ENCODE measurements at regions not wholly inside any gene's neighbourhood (a gene's known extent, or its start where the extent isn't known, plus 50 kb on each side); places are given as distances from the start of the nearest gene placed in this dataset.
A peak's percentile ranks its signal among the peaks of the same experiment; 100 is the strongest.

DNA sequence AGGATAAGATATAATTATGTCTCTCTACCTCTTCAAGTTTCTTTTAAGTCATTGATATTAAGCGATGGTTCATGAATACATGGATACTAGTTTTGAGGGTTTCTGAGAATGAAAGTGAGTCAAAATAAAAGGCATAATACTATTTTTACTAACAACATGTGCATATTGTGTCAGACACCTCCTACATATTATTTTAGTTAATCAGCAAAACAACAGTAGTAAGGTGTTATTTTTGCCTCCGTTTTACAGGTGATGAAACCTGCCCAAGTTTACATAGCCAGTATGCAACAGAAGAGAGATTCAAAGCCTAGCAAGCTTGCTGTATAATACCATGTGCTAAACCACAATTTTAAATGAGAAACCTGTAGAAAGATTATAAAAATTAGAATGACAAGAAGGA, 544.1 kb downstream of the EPHA5 start:
- DNase-seq (ENCODE audit: low spot score), result no peak

- no peak for DNase-seq (ENCODE audit: low spot score)
Observed at GRCh38 chr4:65120287-65120686, 550.0 kb downstream of the EPHA5 start.

DNA sequence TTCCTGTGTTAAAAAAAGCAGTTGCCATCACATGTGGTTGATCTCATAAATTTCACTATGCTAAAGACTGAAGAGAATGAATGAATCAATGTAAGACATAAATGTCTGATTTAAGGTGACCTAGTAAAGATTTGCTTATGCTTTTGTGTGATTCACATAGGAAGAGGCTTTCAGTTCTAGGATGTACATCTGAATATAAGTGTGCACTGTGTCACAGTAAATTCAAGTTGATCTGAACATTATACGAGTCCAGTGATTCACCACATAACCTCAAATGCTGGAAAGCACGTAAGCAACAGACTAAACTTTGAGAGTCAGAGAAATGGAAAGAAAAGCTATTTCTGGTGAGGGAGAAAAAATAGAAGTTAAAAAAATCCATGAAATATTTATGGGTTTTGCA, 567.9 kb downstream of the EPHA5 start:
- DNase-seq (ENCODE audit: low spot score), result no peak

- no peak for DNase-seq (ENCODE audit: low spot score)
Observed at GRCh38 chr4:65096630-65097029, 573.7 kb downstream of the EPHA5 start.

GRCh38 chr4:65089666-65090065, 580.6 kb downstream of the EPHA5 start:
- DNase-seq (ENCODE audit: low spot score), result no peak

DNA sequence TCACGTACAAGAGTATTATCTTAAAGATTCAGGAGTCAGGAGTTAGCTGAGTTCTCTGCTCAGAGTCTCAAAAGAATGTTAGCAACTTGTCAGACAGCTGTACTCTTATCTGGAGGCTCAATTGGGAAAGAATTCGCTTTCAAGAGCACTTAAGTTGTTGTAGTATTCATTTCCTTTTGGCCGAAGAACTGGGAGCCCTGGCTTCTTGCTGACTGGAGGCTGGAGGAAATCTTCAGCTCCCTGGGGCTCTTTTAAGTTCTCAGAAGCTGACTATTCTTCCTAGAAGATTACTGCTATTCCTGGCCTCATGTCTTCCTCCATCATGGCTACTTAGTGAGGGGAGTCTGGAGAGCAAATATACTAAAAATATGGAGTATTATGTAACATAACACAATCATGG, 587.2 kb downstream of the EPHA5 start:
- DNase-seq (ENCODE audit: low spot score), result no peak

DNA sequence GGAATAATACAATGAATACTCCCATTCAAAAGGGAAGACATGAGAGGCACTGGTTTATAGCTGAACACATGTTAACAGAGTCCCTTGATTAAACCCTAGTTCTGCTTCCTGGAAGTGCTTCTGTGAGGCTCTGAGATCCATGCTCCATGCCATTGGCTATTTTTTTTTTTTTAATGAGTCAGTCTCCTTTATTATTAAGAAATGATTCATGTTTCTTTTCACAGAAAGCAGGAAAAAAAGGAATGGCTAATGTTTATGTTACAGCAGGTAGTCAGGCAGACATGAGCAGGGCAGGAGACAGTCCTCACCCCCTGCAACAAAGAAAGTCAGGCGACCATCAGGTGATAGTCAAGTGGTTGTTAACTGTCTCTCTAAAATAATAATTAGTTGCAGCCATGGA, 598.7 kb downstream of the EPHA5 start:
- DNase-seq (ENCODE audit: low spot score), result no peak

DNA sequence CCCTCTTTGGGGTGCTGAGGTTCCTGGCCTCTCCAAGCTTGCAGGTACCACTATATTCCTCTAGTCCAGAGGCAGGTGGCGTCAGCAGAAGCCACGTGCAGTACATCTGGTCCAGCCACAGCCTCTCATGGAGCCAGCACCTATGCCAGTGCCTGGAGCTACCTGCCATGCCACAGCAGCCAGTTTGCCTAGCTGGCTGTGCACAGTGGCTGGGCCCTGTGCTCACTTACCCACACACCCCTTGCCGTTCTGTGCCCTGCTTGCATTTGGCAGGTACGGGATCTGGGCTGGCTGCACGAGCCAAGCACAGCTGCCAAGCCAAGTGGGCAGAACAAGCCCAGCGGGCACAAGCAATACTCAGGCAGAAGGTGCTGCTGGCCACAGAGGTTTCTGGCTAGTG, 601.1 kb downstream of the EPHA5 start:
- no peak for DNase-seq (ENCODE audit: low spot score)

DNA sequence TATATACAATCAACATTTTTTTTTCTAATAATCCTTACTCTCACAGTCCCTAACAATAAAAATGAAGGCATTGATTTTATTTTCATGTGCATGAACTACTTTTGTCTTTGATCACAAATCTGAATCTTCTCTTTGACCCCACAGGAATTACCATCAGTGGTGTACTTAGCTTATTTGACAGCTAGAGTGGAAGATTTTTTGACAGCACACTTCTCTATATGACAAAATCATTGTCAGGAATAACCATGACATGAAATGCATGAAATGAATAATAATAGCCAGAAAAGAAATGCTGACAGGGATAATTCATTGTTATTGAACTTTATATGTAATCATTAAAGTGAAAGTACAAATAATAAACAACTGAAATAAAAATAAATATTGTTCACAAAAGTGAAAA, 604.2 kb downstream of the EPHA5 start:
- no peak for DNase-seq (ENCODE audit: low spot score)

- DNase-seq (ENCODE audit: low spot score), result no peak
Observed at GRCh38 chr4:65063601-65064000, 606.7 kb downstream of the EPHA5 start.

DNA sequence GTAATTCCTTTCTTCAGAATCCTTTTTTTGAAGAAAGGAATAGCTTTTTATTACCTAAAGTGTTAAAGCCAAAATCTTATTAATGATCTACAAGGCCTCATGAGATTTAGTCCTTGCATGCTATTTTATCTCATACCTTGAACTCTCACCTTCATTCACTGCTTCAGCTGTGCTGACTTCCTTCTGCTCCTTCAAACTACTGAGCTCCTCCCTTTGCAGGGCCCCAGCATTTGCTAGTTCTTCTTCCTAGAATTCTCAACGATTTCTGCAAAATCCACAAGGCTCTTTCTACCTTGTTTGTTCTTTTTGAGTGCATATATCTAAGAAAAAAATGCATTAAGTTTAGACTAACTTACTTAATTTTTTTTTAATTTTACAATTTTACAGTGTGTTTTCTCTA, 619.5 kb downstream of the EPHA5 start:
- no peak for DNase-seq (ENCODE audit: low spot score)

GRCh38 chr4:65046192-65047133, 623.8 kb downstream of the EPHA5 start:
- DNase-seq (ENCODE audit: low spot score), result no peak

- DNase-seq (ENCODE audit: low spot score), result no peak
Observed at GRCh38 chr4:65033899-65034298, 624.6 kb upstream of the TECRL start.

GRCh38 chr4:65028592-65028991, 619.3 kb upstream of the TECRL start:
- no peak for DNase-seq (ENCODE audit: low spot score)

DNA sequence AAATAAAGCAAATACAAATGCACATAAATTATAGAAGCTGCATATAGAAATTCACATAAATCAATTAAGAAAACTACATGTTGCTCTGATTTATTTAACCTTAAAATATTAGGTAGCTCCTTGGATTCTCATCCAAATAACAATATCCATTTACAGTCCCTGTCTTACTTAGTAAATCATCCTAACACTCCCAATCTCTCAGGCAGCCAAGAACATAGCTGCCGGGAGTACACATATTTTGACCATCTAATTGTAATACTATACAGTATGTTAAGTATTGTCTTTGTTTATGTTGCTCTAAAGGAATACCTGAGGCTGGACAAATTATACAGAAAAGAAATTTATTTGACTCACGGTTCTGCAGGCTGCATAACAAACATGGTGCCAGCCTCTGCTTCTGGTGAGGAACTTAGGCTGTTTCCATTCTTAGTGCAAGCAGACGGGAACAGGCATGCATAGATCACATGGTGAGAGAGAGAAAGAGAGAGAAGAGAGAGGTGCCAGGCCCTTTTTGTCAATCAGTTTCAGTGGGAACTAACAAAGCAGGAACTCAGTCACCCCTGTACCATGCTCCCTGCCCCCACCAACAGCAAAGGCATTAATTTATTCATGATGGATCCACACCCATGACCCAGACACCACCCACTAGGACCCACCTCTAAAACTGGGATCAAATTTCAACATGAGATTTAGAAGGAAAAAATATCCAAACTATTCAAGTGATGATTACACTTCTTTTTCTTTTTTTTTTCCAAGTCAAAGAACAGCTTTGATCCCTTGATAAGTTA, 614.8 kb upstream of the TECRL start:
- peak; percentile 54 for DNase-seq (ENCODE audit: low spot score)

GRCh38 chr4:65023081-65023480, 613.8 kb upstream of the TECRL start:
- DNase-seq (ENCODE audit: low spot score), result no peak

GRCh38 chr4:65021737-65022136, 612.5 kb upstream of the TECRL start:
- DNase-seq (ENCODE audit: low spot score), result no peak

DNA sequence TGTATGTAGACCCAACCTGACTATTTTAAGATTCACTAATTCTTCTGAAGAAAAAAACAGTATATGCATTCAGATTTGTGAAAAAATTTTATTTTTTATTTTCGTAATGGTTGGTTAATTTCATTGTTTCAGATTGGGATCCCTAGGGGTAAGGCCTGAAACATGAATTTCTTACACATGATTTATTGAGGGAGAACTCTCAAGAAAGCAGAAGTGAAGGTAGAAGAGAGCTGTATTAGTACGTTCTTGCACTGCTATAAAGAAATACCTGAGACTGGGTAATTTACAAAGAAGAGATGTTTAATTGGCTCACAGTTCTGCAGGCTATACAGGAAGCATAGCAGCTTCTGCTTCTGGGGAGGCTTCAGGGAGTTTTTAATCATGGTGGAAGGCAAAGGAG, 611.9 kb upstream of the TECRL start:
- DNase-seq (ENCODE audit: low spot score), result no peak

DNA sequence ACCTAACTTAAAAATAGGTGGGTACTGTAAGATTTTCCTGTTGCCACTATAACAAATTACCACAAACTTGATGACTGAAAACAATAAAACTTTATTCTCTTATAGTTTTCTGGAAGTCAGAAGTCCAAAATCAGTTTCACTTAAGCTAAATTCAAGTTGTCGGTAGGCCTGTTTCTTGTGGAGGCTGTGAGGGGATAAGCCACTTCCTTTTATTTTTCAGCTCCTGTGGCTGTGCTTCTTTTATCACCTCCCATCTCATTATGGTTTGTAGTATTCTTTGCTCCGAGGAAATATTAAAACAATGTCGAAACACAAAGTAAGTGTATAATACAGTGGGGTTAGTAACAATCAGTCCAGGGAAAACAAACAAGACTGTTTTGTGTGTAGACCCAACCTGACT, 610.5 kb upstream of the TECRL start:
- DNase-seq (ENCODE audit: low spot score), result no peak

GRCh38 chr4:65018313-65018712, 609.1 kb upstream of the TECRL start:
- DNase-seq (ENCODE audit: low spot score), result no peak

- no peak for DNase-seq (ENCODE audit: low spot score)
Observed at GRCh38 chr4:65014078-65014477, 604.8 kb upstream of the TECRL start.

DNA sequence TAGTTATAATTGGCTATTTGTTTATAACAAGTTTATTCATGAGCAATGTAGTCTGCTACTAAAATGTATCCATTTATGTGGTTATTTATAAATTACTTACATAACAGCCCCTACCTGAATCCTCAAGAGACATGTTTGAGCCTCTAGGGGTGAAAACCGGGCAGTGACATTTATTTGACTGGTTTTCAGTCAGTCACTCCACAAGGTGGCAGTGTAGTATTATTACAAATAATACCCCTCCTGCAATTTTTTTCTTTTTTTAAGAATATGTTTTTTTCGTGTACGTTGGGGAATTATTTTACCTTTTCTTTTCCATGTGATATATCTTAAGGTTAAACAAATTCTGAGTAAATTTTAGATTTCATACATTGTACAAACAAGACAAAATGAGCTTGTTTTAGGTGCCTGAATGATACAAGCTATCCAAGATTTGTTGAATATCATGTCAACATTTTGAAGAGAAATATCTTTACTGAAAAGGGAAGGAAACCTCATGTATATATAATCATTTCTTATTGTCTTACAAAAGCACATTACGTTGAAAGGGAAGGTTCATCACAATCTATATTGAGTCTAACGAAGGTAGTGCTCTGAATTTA, 598.7 kb upstream of the TECRL start:
- DNase-seq (ENCODE audit: low spot score), result no peak

DNA sequence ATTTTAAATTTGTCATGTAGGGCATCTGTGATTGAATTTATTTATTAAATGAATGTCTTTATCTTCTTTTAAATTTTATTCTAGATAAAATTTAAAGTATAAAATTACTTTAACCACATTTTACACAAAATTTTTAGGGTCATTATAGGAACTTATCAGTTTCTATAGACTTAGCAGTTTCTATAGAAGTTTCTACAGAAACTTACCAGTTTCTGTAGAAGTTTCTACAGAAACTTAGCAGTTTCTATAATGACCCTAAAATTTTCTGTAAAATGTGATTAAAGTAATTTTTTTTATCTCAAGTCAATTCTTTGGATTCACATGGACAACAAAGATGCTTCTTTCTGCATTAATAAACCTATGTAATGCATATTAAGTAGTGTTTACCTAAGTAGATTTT, 565.9 kb upstream of the TECRL start:
- no peak for DNase-seq (ENCODE audit: low spot score)
